H9 (cell line): ENCODE measurements at regions not wholly inside any gene's neighbourhood (a gene's known extent, or its start where the extent isn't known, plus 50 kb on each side); places are given as distances from the start of the nearest gene placed in this dataset.

Experiments
- DNase-seq: peaks from one replicate; pipeline ENCODE4 v3.0.0-alpha.2; 2017
- H2AFZ ChIP-seq: one replicate; pipeline ENCODE4 v1.6.1; 2013; ENCODE audit warnings: mild to moderate bottlenecking, low read length, control low read depth, moderate library complexity
- H2AK5ac ChIP-seq: 2 replicates; pipeline ENCODE4 v1.6.1; 2013; ENCODE audit warnings: low read length, control low read depth, mixed read lengths; ENCODE audit not compliant: insufficient read length
- H2BK120ac ChIP-seq: one replicate; pipeline ENCODE4 v1.6.1; 2013; ENCODE audit warnings: low read depth, mild to moderate bottlenecking, low read length, control low read depth, inconsistent platforms; ENCODE audit not compliant: poor library complexity, severe bottlenecking
- H2BK12ac ChIP-seq: 2 replicates; pipeline ENCODE4 v1.6.1; 2013; ENCODE audit warnings: low read length, control low read depth, mixed read lengths, low read depth; ENCODE audit not compliant: insufficient read length
- H2BK15ac ChIP-seq: 2 replicates; pipeline ENCODE4 v1.6.1; 2013; ENCODE audit warnings: low read depth, low read length, control low read depth
- H2BK20ac ChIP-seq: one replicate; pipeline ENCODE4 v1.6.1; 2013; ENCODE audit warnings: low read depth, mild to moderate bottlenecking, low read length, control low read depth, inconsistent platforms; ENCODE audit not compliant: poor library complexity, severe bottlenecking
- H2BK5ac ChIP-seq: 2 replicates; pipeline ENCODE4 v1.6.1; 2013; ENCODE audit warnings: low read length, control low read depth, mixed read lengths; ENCODE audit not compliant: insufficient read length
- H3K14ac ChIP-seq: 2 replicates; pipeline ENCODE4 v1.6.1; 2013; ENCODE audit warnings: low read length, control low read depth; ENCODE audit not compliant: insufficient read depth
- H3K18ac ChIP-seq: 2 replicates; pipeline ENCODE4 v1.6.1; 2013; ENCODE audit warnings: low read depth, mild to moderate bottlenecking, mixed read lengths, low read length, control low read depth; ENCODE audit not compliant: insufficient read length
- H3K23ac ChIP-seq: 2 replicates; pipeline ENCODE4 v1.6.1; 2013; ENCODE audit warnings: low read length, control low read depth, mixed read lengths, low read depth; ENCODE audit not compliant: insufficient read length
- H3K23me2 ChIP-seq: 2 replicates; pipeline ENCODE4 v1.6.1; 2013; ENCODE audit warnings: low read depth, mild to moderate bottlenecking, mixed read lengths, low read length, control low read depth; ENCODE audit not compliant: insufficient read length, poor library complexity, severe bottlenecking
- H3K27ac ChIP-seq: 2 replicates; pipeline ENCODE4 v1.5.1; 2013; ENCODE audit warnings: low read length, control low read depth, mixed read lengths, low read depth; ENCODE audit not compliant: insufficient read length
- H3K27me3 ChIP-seq: 2 replicates; pipeline ENCODE4 v1.6.1; 2013; ENCODE audit warnings: low read length, control low read depth, inconsistent platforms; ENCODE audit not compliant: insufficient read depth
- H3K4ac ChIP-seq: 2 replicates; pipeline ENCODE4 v1.6.1; 2013; ENCODE audit warnings: low read depth, mild to moderate bottlenecking, control low read depth, inconsistent platforms, low read length, moderate library complexity
- H3K4me1 ChIP-seq: 2 replicates; pipeline ENCODE4 v1.6.1; 2013; ENCODE audit warnings: low read length, control low read depth, inconsistent platforms; ENCODE audit not compliant: insufficient read depth
- H3K4me2 ChIP-seq: 2 replicates; pipeline ENCODE4 v1.6.1; 2013; ENCODE audit warnings: low read length, control low read depth, mixed read lengths; ENCODE audit not compliant: insufficient read length, insufficient read depth
- H3K56ac ChIP-seq: 2 replicates; pipeline ENCODE4 v1.6.1; 2013; ENCODE audit warnings: low read depth, mild to moderate bottlenecking, mixed read lengths, low read length, control low read depth; ENCODE audit not compliant: insufficient read length
- H3K79me1 ChIP-seq: 2 replicates; pipeline ENCODE4 v1.6.1; 2013; ENCODE audit warnings: low read depth, mild to moderate bottlenecking, moderate library complexity, low read length, control low read depth, inconsistent platforms; ENCODE audit not compliant: insufficient read depth, poor library complexity, severe bottlenecking
- H3K79me2 ChIP-seq: 2 replicates; pipeline ENCODE4 v1.6.1; 2013; ENCODE audit warnings: low read length, control low read depth, inconsistent platforms; ENCODE audit not compliant: insufficient read depth
- H3K9ac ChIP-seq: 2 replicates; pipeline ENCODE4 v1.6.1; 2013; ENCODE audit warnings: low read length, control low read depth, mixed read lengths; ENCODE audit not compliant: insufficient read length; ENCODE audit errors: extremely low read depth
- H3K9me3 ChIP-seq: one replicate; pipeline ENCODE4 v1.6.1; 2013; ENCODE audit warnings: low read depth, low read length, inconsistent platforms; ENCODE audit not compliant: control insufficient read depth
- H3T11ph ChIP-seq: one replicate; pipeline ENCODE4 v1.6.1; 2013; ENCODE audit warnings: mild to moderate bottlenecking, low read length, control low read depth, inconsistent platforms
- H4K20me1 ChIP-seq: one replicate; pipeline ENCODE4 v1.6.1; 2013; ENCODE audit not compliant: control insufficient read depth, insufficient read length, insufficient read depth
- H4K5ac ChIP-seq: 2 replicates; pipeline ENCODE4 v1.6.1; 2013; ENCODE audit warnings: low read depth, mild to moderate bottlenecking, mixed read lengths, low read length, control low read depth; ENCODE audit not compliant: insufficient read length
- H4K8ac ChIP-seq: replicated peaks from 2 replicates; pipeline ENCODE4 v1.6.1; 2013; ENCODE audit warnings: low read length, control low read depth, mixed read lengths, low read depth; ENCODE audit not compliant: insufficient read length
- H4K91ac ChIP-seq: 2 replicates; pipeline ENCODE4 v1.6.1; 2013; ENCODE audit warnings: low read depth, mild to moderate bottlenecking, moderate library complexity, mixed read lengths, low read length, control low read depth; ENCODE audit not compliant: insufficient read length
- H3K27ac Mint-ChIP-seq, 3 experiments: 2 replicates in 2 of 3; 3 replicates in 1 of 3; pipeline ENCODE4 v1.8.0; 2020 to 2021; ENCODE audit warnings: mixed read lengths in 3 of 3, mild to moderate bottlenecking in 1 of 3, moderate library complexity in 1 of 3
- H3K27me3 Mint-ChIP-seq: 2 replicates; pipeline ENCODE4 v1.8.0; 2021; ENCODE audit warnings: low read depth, mild to moderate bottlenecking, moderate library complexity, mixed read lengths
- H3K36me3 Mint-ChIP-seq, 3 experiments: 2 replicates in 2 of 3; 3 replicates in 1 of 3; pipeline ENCODE4 v1.8.0; 2020 to 2021; ENCODE audit warnings: low read depth in 3 of 3, mixed read lengths in 3 of 3; ENCODE audit not compliant: insufficient read depth in 1 of 3
- H3K4me1 Mint-ChIP-seq, 2 experiments: 2 replicates each; pipeline ENCODE4 v1.8.0; 2020; ENCODE audit warnings: mixed read lengths in 2 of 2
- H3K4me3 Mint-ChIP-seq, 2 experiments: 2 replicates in 1 of 2; 3 replicates in 1 of 2; pipeline ENCODE4 v1.8.0; 2020 to 2021; ENCODE audit warnings: mild to moderate bottlenecking in 2 of 2, mixed read lengths in 2 of 2, moderate library complexity in 1 of 2
- H3K9me3 Mint-ChIP-seq, 2 experiments: 2 replicates in 1 of 2; 3 replicates in 1 of 2; pipeline ENCODE4 v1.8.0; 2020; ENCODE audit warnings: mild to moderate bottlenecking in 2 of 2, mixed read lengths in 2 of 2, moderate library complexity in 1 of 2
- CTCF ChIP-seq: fragments of 200-600 bp; sonication (generic); conservative IDR thresholded peaks from 3 replicates; pipeline ENCODE4 v1.8.0; 2021; ENCODE audit warnings: antibody characterized with exemption, mild to moderate bottlenecking
- WGBS: extraction: QIAGEN DNeasy Blood & Tissue Kit; methylation state at CpG from one replicate; pipeline ENCODE4 v1.1.7; 2013; ENCODE audit warnings: missing lambda C conversion rate, low lambda C conversion rate, mixed read lengths; ENCODE audit not compliant: insufficient read length; ENCODE audit errors: extremely low coverage; 5-methylcytosine and 5-hydroxymethylcytosine counted together

DNA sequence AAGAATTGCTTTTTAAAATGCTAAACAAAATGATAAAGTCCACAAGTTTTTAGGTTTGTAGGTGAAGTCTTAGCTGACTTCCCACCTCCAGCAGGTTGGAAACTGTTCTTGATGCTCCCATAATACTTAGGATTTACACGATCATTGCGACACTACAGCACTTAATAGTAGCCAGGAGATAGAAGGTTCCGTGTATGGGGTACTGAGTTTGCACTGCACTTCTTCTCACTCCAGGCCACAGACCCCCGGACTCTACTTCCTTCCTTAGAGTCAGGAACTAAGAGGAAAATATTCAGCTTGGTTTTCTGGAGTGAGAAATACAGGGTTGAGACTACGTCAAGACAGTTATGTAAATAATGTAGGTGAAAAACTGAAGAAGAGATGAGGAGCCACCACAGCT, 56.1 kb upstream of the SGK1 start:
- Histone ChIP-seq H3K23me2 (no peaks in the 10 kb centered on the region), H3K4me1 (no peaks in the 10 kb centered on the region), H3T11ph (no peak overlapping the region), H3K79me2 (no peaks in the 10 kb centered on the region), H4K5ac (no peak overlapping the region), H2BK120ac (no peak overlapping the region), H3K9me3 (no peaks in the 10 kb centered on the region), H2BK15ac (no peak overlapping the region), H3K56ac (no peak overlapping the region), H3K14ac (no peak overlapping the region), H3K23ac (no peak overlapping the region), H2BK12ac (no peak overlapping the region), H4K20me1 (no peaks in the 10 kb centered on the region), H4K8ac (no peak overlapping the region), H3K4me2 (no peak overlapping the region), H3K9ac (no peak overlapping the region), H4K91ac (no peak overlapping the region), H3K27me3 (no peaks in the 10 kb centered on the region), H2AFZ (no peak overlapping the region), H3K79me1 (no peaks in the 10 kb centered on the region), H3K4ac (no peak overlapping the region), H3K18ac (no peak overlapping the region), H2BK5ac (no peak overlapping the region), H3K27ac (no peak overlapping the region), H2AK5ac (no peak overlapping the region), H2BK20ac (no peak overlapping the region)
- no CpG with 5 or more reads among the region's 5 CpGs for WGBS
- DNase-seq, result no peak
- TF ChIP-seq CTCF, result no peak
- Mint-ChIP-seq H3K9me3 (no peaks in the 10 kb centered on the region; a peak in 1 of 5 replicates), H3K27ac (no peak overlapping the region), H3K27me3 (no peaks in the 10 kb centered on the region), H3K36me3 (peaks cover 0 to 6% (median 0%) of the 10 kb centered on the region in 3 experiments; a peak in 1 of 7 replicates), H3K4me1 (peaks cover 7 to 8% of the 10 kb centered on the region in 2 experiments), H3K4me3 (no peak overlapping the region)
